SH-SY5Y (cell line): ENCODE measurements at regions not wholly inside any gene's neighbourhood (a gene's known extent, or its start where the extent isn't known, plus 50 kb on each side); places are given as distances from the start of the nearest gene placed in this dataset.

Experiments used
- GATA2 ChIP-seq: IDR thresholded peaks from 2 replicates; pipeline ENCODE4 v1.6.1; 2011; ENCODE audit warnings: mild to moderate bottlenecking, low read depth, low read length
- GATA3 ChIP-seq: IDR thresholded peaks from 2 replicates; pipeline ENCODE4 v1.6.1; 2011; ENCODE audit warnings: low read depth, mild to moderate bottlenecking, low read length, moderate library complexity

- TF ChIP-seq GATA2 (no peak), GATA3 (no peak)
Measured at GRCh38 chr1:88330201-88330600, 353.9 kb upstream of the PKN2 start.
